Gastrocnemius medialis (tissue), 4 donors: ENCODE measurements at regions not wholly inside any gene's neighbourhood (a gene's known extent, or its start where the extent isn't known, plus 50 kb on each side); places are given as distances from the start of the nearest gene placed in this dataset.

Experiments used
- ATAC-seq, 2 donors: fragments of 150-250 bp; one replicate each; pipeline ENCODE4 v1.9.1; 2016
- DNase-seq, 2 donors: peaks; one replicate each; pipeline ENCODE4 v3.0.0-alpha.2; 2019
- H3K27ac ChIP-seq, 4 donors: fragments of 200-600 bp; sonication (generic); 1 replicate in 1 of 4; 2 replicates in 3 of 4; pipeline ENCODE4 v1.5.1; 2016 to 2018; ENCODE audit warnings: mild to moderate bottlenecking in 2 of 4, moderate library complexity in 1 of 4
- H3K27me3 ChIP-seq, 3 donors: fragments of 200-600 bp; sonication (generic) in 2 of 3; 1 replicate in 1 of 3; 2 replicates in 2 of 3; pipeline versions ENCODE4 v1.5.1 to v1.6.0; 2016 to 2019; ENCODE audit warnings: mild to moderate bottlenecking in 1 of 3, moderate library complexity in 1 of 3
- H3K36me3 ChIP-seq, 2 donors: fragments of 200-600 bp; sonication (generic) in 1 of 2; one replicate each; pipeline ENCODE4 v1.5.1; 2017 to 2018
- H3K4me1 ChIP-seq, 2 donors: fragments of 200-600 bp; sonication (generic) in 1 of 2; one replicate each; pipeline ENCODE4 v1.5.1; 2016 to 2017; ENCODE audit warnings: mild to moderate bottlenecking in 2 of 2
- H3K4me3 ChIP-seq, 4 donors: fragments of 200-600 bp; sonication (generic) in 3 of 4; 1 replicate in 1 of 4; 2 replicates in 3 of 4; pipeline ENCODE4 v1.5.1; 2016 to 2019; ENCODE audit warnings: mild to moderate bottlenecking in 2 of 4
- H3K9me3 ChIP-seq, 3 donors: fragments of 200-600 bp; sonication (generic) in 2 of 3; 1 replicate in 1 of 3; 2 replicates in 2 of 3; pipeline ENCODE4 v1.5.1; 2016 to 2019
- POLR2A ChIP-seq, 2 donors: fragments of 450-650 bp; IDR thresholded peaks; one replicate each; pipeline ENCODE4 v1.6.1; 2017; ENCODE audit warnings: antibody characterized with exemption in 2 of 2, mild to moderate bottlenecking in 2 of 2, moderate library complexity in 2 of 2
- in situ Hi-C, 4 donors: fragments of 200-750 bp; cut with MboI; loops; one replicate each; pipeline versions ENCODE4 v1.15.0 to v1.8.0; 2017; ENCODE audit warnings: low sequenced_read_pairs in 4 of 4
- intact Hi-C: fragments of 100-400 bp; cut with DNase I; formaldehyde crosslinking; loops from one replicate; pipeline ENCODE4 v1.15.1; 2023; ENCODE audit warnings: low total_unique reads
- TF ChIP-seq, protein P1 (sequence below), 5 experiments: fragments of 450-650 bp in 3 of 5; fragments of 200-600 bp in 2 of 5; sonication (generic) in 2 of 5; IDR thresholded peaks in 4 of 5; conservative IDR thresholded peaks in 1 of 5; 1 replicate in 4 of 5; 2 replicates in 1 of 5; pipeline ENCODE4 v1.5.1; 2016 to 2019; ENCODE audit warnings: antibody characterized with exemption in 5 of 5, mild to moderate bottlenecking in 3 of 5, moderate library complexity in 3 of 5

GRCh38 chr12:11961686-11962085, 109.1 kb upstream of the BCL2L14 start:
- intact Hi-C loops = no loop called here

GRCh38 chr12:11962860-11963259, 107.9 kb upstream of the BCL2L14 start:
- no peak for ATAC-seq
- DNase-seq = no peak
- Histone ChIP-seq H3K27me3 (no peaks in the 10 kb centered on the region), H3K36me3 (no peaks in the 10 kb centered on the region), H3K9me3 (no peaks in the 10 kb centered on the region), H3K4me1 (peaks cover 0 to 7% of the 10 kb centered on the region in 2 donors), H3K27ac (no peak overlapping the region), H3K4me3 (no peak overlapping the region)
- intact Hi-C loops (no loop called here), in situ Hi-C loops (no loop called here)
- no peak for TF ChIP-seq POLR2A (IDR thresholded peaks at IDR 0.05)
- TF ChIP-seq, protein P1, sequence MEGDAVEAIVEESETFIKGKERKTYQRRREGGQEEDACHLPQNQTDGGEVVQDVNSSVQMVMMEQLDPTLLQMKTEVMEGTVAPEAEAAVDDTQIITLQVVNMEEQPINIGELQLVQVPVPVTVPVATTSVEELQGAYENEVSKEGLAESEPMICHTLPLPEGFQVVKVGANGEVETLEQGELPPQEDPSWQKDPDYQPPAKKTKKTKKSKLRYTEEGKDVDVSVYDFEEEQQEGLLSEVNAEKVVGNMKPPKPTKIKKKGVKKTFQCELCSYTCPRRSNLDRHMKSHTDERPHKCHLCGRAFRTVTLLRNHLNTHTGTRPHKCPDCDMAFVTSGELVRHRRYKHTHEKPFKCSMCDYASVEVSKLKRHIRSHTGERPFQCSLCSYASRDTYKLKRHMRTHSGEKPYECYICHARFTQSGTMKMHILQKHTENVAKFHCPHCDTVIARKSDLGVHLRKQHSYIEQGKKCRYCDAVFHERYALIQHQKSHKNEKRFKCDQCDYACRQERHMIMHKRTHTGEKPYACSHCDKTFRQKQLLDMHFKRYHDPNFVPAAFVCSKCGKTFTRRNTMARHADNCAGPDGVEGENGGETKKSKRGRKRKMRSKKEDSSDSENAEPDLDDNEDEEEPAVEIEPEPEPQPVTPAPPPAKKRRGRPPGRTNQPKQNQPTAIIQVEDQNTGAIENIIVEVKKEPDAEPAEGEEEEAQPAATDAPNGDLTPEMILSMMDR (IDR thresholded peaks at IDR 0.05 in 4 of 5, conservative IDR thresholded peaks at IDR 0.05 in 1 of 5) = no peak

More at GRCh38 chr12:11961686-11962085, 109.1 kb upstream of the BCL2L14 start:
- no peaks in the 10 kb centered on the region for H3K9me3 ChIP-seq
- no peaks in the 10 kb centered on the region for H3K4me1 ChIP-seq
- TF ChIP-seq POLR2A (IDR thresholded peaks at IDR 0.05) = no peak
- TF ChIP-seq, protein P1 (IDR thresholded peaks at IDR 0.05 in 4 of 5, conservative IDR thresholded peaks at IDR 0.05 in 1 of 5) = no peak
- no peak overlapping the region for H3K27ac ChIP-seq
- H3K27me3 ChIP-seq = no peaks in the 10 kb centered on the region
- no peak for DNase-seq
- H3K4me3 ChIP-seq = no peak overlapping the region
- H3K36me3 ChIP-seq = no peaks in the 10 kb centered on the region
- no peak for ATAC-seq
- in situ Hi-C loops = no loop called here

DNA sequence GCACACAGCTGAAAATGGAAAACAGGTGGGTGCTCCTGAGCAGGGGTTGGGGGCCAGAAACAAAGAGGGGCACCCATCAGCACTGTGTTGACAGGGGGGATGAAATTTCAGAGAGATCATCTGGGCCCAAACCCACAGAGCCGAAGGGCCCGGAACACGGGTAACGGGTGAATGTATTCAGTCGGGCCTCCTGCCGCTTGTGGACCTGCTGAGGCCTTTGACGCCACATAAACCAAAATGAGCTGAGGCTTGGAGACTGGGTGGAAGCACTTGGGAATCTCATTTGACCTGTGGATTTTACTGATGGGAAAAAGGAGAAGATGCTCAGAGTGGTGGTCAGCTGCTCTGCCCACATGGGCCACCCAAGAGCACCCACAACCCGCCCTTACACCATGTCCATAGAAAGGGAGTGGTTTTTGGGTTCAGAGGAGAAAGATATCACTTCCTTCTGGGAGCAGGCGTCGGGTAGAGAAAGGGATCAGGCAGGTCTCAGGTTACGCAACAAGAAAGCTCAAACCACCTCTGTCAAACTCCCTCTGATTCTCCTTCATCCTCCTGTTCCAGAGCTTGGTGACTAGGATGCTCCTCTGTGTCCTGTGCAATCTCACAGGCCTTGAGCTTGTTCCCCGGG, 106.8 kb upstream of the BCL2L14 start:
- no peak for TF ChIP-seq POLR2A (IDR thresholded peaks at IDR 0.05)
- TF ChIP-seq, protein P1 (IDR thresholded peaks at IDR 0.05 in 4 of 5, conservative IDR thresholded peaks at IDR 0.05 in 1 of 5) = no peak
- no peaks in the 10 kb centered on the region for H3K27me3 ChIP-seq
- in situ Hi-C loops = no loop called here

DNA sequence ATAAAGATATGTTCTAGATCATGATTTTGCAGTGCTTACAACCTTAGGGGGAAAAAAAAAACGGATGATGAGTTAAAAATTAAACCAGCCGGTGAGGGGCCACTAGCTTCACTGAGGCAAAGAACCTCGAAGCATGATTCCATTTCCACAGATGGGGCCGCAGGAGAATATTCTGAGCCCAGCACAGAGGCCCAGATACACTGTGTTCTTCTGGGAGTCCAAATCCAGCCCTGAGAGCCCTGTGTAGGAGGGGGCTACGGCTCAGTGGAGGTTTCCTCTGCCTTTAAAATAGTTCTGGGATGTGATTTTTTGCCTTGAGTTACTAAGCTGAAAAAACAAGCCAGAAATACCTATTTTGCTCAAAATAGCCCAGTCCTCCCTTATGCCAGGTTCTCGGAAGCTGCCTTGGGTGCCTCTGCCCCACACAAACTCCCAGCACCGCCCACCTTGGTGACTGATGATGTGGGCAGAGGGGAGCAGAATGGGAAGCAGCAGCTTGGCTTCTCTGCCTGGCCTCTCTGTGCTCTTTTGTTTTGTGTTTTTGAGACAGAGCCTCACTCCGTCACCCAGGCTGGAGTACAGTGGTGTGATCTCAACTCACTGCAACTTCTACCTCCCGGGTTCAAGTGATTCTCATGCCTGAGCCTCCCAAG, 105.4 kb upstream of the BCL2L14 start:
- no peaks in the 10 kb centered on the region for H3K9me3 ChIP-seq
- DNase-seq (no peak), ATAC-seq (no peak)
- H3K27ac ChIP-seq = no peak overlapping the region
- intact Hi-C loops (no loop called here), in situ Hi-C loops (no loop called here)
- no peak overlapping the region for H3K4me3 ChIP-seq
- no peaks in the 10 kb centered on the region for H3K36me3 ChIP-seq
- no peaks in the 10 kb centered on the region for H3K27me3 ChIP-seq
- TF ChIP-seq, protein P1 (IDR thresholded peaks at IDR 0.05 in 4 of 5, conservative IDR thresholded peaks at IDR 0.05 in 1 of 5) = no peak
- TF ChIP-seq POLR2A (IDR thresholded peaks at IDR 0.05) = no peak
- peaks cover 0 to 15% of the 10 kb centered on the region in 2 donors for H3K4me1 ChIP-seq

More for the DNA sequence above, 106.8 kb upstream of the BCL2L14 start:
- H3K27ac ChIP-seq = no peak overlapping the region
- no peak for ATAC-seq
- intact Hi-C loops = no loop called here
- no peaks in the 10 kb centered on the region for H3K9me3 ChIP-seq
- H3K4me1 ChIP-seq = peaks cover 0 to 15% of the 10 kb centered on the region in 2 donors
- no peaks in the 10 kb centered on the region for H3K36me3 ChIP-seq
- DNase-seq = no peak
- H3K4me3 ChIP-seq = no peak overlapping the region
